HCT116 (cell line): ENCODE measurements at regions not wholly inside any gene's neighbourhood (a gene's known extent, or its start where the extent isn't known, plus 50 kb on each side); places are given as distances from the start of the nearest gene placed in this dataset.

Experiments
- ATAC-seq: fragments of 200-7000 bp; cut with Tn5 transposase; 2 replicates; pipeline ENCODE4 v1.9.1; 2020; ENCODE audit warnings: mild to moderate bottlenecking, moderate library complexity
- BruUV-seq: library from RNA; stranded (reverse); fragments of 400-500 nt; replicated peaks from 2 replicates; lab custom pipeline; 2021; lab: Mats Ljungman, UMichigan
- CTCF ChIA-PET: fragments of 300-600 bp; sonication (Branson Sonifier 250); formaldehyde crosslinking; loops from one replicate; lab custom pipeline; 2021; ENCODE audit warnings: antibody characterized with exemption; lab: Charles Lee
- POLR2A ChIA-PET: fragments of 300-600, 350-600 bp; sonication (Branson Sonifier 250); formaldehyde crosslinking; loops from one replicate; lab custom pipeline; 2021; ENCODE audit warnings: antibody characterized with exemption; lab: Charles Lee
- RAD21 ChIA-PET, 2 experiments: fragments of 300-600 bp; sonication (Branson Sonifier 250); formaldehyde crosslinking; loops; one replicate each; lab custom pipeline; 2023; ENCODE audit warnings: low total read pairs in 2 of 2; ENCODE audit not compliant: uncharacterized antibody in 2 of 2, unreplicated experiment in 2 of 2, low non-redundant PET in 1 of 2; lab: Charles Lee
- DNase-seq: peaks from one replicate; pipeline ENCODE4 v3.0.0-alpha.2; 2010; ENCODE audit warnings: low read depth, low spot score
- H2AFZ ChIP-seq: fragments of 200-600 bp; shearing (Covaris generic), sonication (generic); 2 replicates; pipeline ENCODE4 v1.6.1; 2017; ENCODE audit warnings: low read depth, mixed run types, mixed read lengths, antibody characterized with exemption, low read length; ENCODE audit not compliant: poor library complexity, severe bottlenecking
- H3K27ac ChIP-seq: 2 replicates; pipeline ENCODE4 v1.5.1; 2012; ENCODE audit warnings: low read depth, low read length
- H3K27me3 ChIP-seq: fragments of 200-600 bp; sonication (generic); 2 replicates; pipeline ENCODE4 v1.6.1; 2016; ENCODE audit warnings: mixed run types, low read length, mixed read lengths; ENCODE audit not compliant: insufficient read depth
- H3K36me3 ChIP-seq, 2 experiments: fragments of 200-500 bp in 1 of 2; fragments of 200-600 bp in 1 of 2; sonication (Bioruptor generic) in 1 of 2; sonication (generic) in 1 of 2; 2 replicates each; pipeline versions ENCODE4 v1.5.1 to v1.6.1; 2014 to 2016; ENCODE audit warnings: low read length in 2 of 2, inconsistent platforms in 1 of 2, mixed read lengths in 1 of 2, mixed run types in 1 of 2; ENCODE audit not compliant: insufficient read depth in 2 of 2, control insufficient read depth in 1 of 2
- H3K4me1 ChIP-seq, 2 experiments: fragments of 200-600 bp in 1 of 2; sonication (generic) in 1 of 2; 2 replicates each; pipeline versions ENCODE4 v1.5.1 to v1.6.1; 2012 to 2017; ENCODE audit warnings: low read length in 2 of 2, inconsistent platforms in 1 of 2, mild to moderate bottlenecking in 1 of 2, mixed read lengths in 1 of 2, mixed run types in 1 of 2, moderate library complexity in 1 of 2; ENCODE audit not compliant: insufficient read depth in 2 of 2, control insufficient read depth in 1 of 2
- H3K4me2 ChIP-seq: fragments of 200-600 bp; sonication (generic); 2 replicates; pipeline ENCODE4 v1.6.1; 2017; ENCODE audit warnings: mixed run types, low read length, mixed read lengths
- H3K4me3 ChIP-seq, 2 experiments: fragments of 200-600 bp in 1 of 2; sonication (generic) in 1 of 2; replicated peaks in 1 of 2; 2 replicates each; pipeline ENCODE4 v1.5.1; 2011 to 2016; ENCODE audit warnings: low read length in 2 of 2, control low read depth in 1 of 2, low read depth in 1 of 2, mild to moderate bottlenecking in 1 of 2, mixed read lengths in 1 of 2, mixed run types in 1 of 2
- H3K79me2 ChIP-seq: fragments of 200-600 bp; sonication (generic); 2 replicates; pipeline ENCODE4 v1.6.1; 2017; ENCODE audit warnings: mild to moderate bottlenecking, mixed run types, low read length, moderate library complexity, mixed read lengths; ENCODE audit not compliant: insufficient read depth
- H3K9ac ChIP-seq: fragments of 200-600 bp; sonication (generic); 2 replicates; pipeline ENCODE4 v1.6.1; 2016; ENCODE audit warnings: low read length, mixed read lengths
- H3K9me2 ChIP-seq: fragments of 200-600 bp; sonication (generic), shearing (Covaris generic); 2 replicates; pipeline ENCODE4 v1.6.1; 2017; ENCODE audit warnings: mixed run types, mild to moderate bottlenecking, moderate library complexity; ENCODE audit not compliant: insufficient read depth
- H3K9me3 ChIP-seq, 2 experiments: fragments of 200-500 bp in 1 of 2; fragments of 200-600 bp in 1 of 2; sonication (Bioruptor generic) in 1 of 2; sonication (generic) in 1 of 2; 2 replicates each; pipeline ENCODE4 v1.6.1; 2014 to 2017; ENCODE audit warnings: low read length in 2 of 2, mixed read lengths in 2 of 2, inconsistent platforms in 1 of 2, low read depth in 1 of 2, mild to moderate bottlenecking in 1 of 2, mixed run types in 1 of 2, moderate library complexity in 1 of 2; ENCODE audit not compliant: control insufficient read depth in 1 of 2, insufficient read depth in 1 of 2
- H4K20me1 ChIP-seq: fragments of 200-600 bp; sonication (generic), shearing (Covaris generic); 2 replicates; pipeline ENCODE4 v1.6.1; 2017; ENCODE audit warnings: mixed run types, mild to moderate bottlenecking, moderate library complexity; ENCODE audit not compliant: insufficient read depth
- ATF3 ChIP-seq: IDR thresholded peaks from 2 replicates; pipeline ENCODE4 v1.6.1; 2012
- CBX3 ChIP-seq: IDR thresholded peaks from 2 replicates; pipeline ENCODE4 v1.6.1; 2012; ENCODE audit warnings: low read depth
- ELF1 ChIP-seq: IDR thresholded peaks from 2 replicates; pipeline ENCODE4 v1.6.1; 2012; ENCODE audit warnings: low read depth, borderline replicate concordance
- EZH2phosphoT487 ChIP-seq: fragments of 200-600 bp; IDR thresholded peaks from 2 replicates; pipeline ENCODE4 v1.6.1; 2018; ENCODE audit warnings: antibody characterized with exemption, borderline replicate concordance
- FOSL1 ChIP-seq: IDR thresholded peaks from 2 replicates; pipeline ENCODE4 v1.6.1; 2012; ENCODE audit warnings: low read depth
- RAD21 ChIP-seq: IDR thresholded peaks from 2 replicates; pipeline ENCODE4 v1.6.1; 2012; ENCODE audit warnings: low read depth, mild to moderate bottlenecking
- SIN3A ChIP-seq: IDR thresholded peaks from 2 replicates; pipeline ENCODE4 v1.6.1; 2012; ENCODE audit warnings: low read depth
- SP1 ChIP-seq: IDR thresholded peaks from 2 replicates; pipeline ENCODE4 v1.6.1; 2012; ENCODE audit warnings: low read depth
- ZBTB33 ChIP-seq: IDR thresholded peaks from 2 replicates; pipeline ENCODE4 v1.6.1; 2011; ENCODE audit warnings: mild to moderate bottlenecking, low read length, moderate library complexity; ENCODE audit not compliant: insufficient replicate concordance; ENCODE audit errors: extremely low read depth
- intact Hi-C: fragments of 100-400 bp; cut with micrococcal nuclease; formaldehyde crosslinking; loops from 2 replicates; pipeline ENCODE4 v1.10.0; 2022
- TF ChIP-seq, protein P1 (sequence below): IDR thresholded peaks from 2 replicates; pipeline ENCODE4 v1.6.1; 2012

GRCh38 chr12:89166121-89166520, 186.2 kb downstream of the DUSP6 start:
- no peaks in the 10 kb centered on the region for H3K36me3 ChIP-seq
- ATAC-seq (no peak), DNase-seq (no peak)
- H2AFZ ChIP-seq: no peak overlapping the region
- no peaks in the 10 kb centered on the region for H3K9me3 ChIP-seq
- intact Hi-C loops: no loop called here
- H3K79me2 ChIP-seq: no peaks in the 10 kb centered on the region
- no peak overlapping the region for H3K4me2 ChIP-seq
- peaks cover 0 to 4% of the 10 kb centered on the region in 2 experiments; a peak in 1 of 4 replicates for H3K4me1 ChIP-seq
- ChIA-PET POLR2A (interaction anchor here (1.2 kb wide), 1 partner anchor 181 kb away, joined by 3 read pairs; no protein-coding TSS in a partner anchor), CTCF (no interaction called here), RAD21 (no interaction called here)
- no peak overlapping the region for H3K9ac ChIP-seq
- no peak overlapping the region for H3K4me3 ChIP-seq
- no peaks in the 10 kb centered on the region for H4K20me1 ChIP-seq
- no TSS peak for BruUV-seq
- TF ChIP-seq CBX3 (no peak), SP1 (no peak), SIN3A (no peak), ELF1 (no peak), ATF3 (no peak), ZBTB33 (no peak), EZH2phosphoT487 (no peak), FOSL1 (no peak), RAD21 (no peak)
- TF ChIP-seq, protein P1, sequence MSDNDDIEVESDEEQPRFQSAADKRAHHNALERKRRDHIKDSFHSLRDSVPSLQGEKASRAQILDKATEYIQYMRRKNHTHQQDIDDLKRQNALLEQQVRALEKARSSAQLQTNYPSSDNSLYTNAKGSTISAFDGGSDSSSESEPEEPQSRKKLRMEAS: no peak
- H3K27me3 ChIP-seq: no peaks in the 10 kb centered on the region
- 0 out of 2 replicates have a peak, but pooled peaks cover 2% of the 10 kb centered on the region for H3K9me2 ChIP-seq
- H3K27ac ChIP-seq: no peak overlapping the region
